ENCODE measurements at regions not wholly inside any gene's neighbourhood (a gene's known extent, or its start where the extent isn't known, plus 50 kb on each side); places are given as distances from the start of the nearest gene placed in this dataset.

DNA sequence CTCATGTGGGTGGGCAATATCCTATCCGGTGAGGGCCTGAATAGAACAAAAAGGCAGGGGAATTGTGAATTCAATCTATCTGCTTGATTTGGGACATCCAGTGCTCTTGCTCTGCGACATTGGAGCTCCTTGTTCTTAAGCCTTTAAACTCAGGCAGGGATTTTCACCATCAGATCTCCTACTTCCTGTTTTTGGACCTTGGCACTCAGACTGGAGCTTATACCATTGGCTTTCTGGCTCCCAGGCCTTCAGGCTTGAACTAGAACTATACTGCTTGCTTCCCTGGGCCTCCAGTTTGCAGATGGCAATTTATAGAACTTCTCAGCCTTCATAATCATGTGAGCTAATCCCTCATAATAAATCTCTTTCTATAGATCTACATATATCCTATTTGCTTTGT, 134.3 kb upstream of the CLINT1 start:
- no peak for DNase-seq (ENCODE audit: extremely low spot score)
- TF ChIP-seq, protein P1, sequence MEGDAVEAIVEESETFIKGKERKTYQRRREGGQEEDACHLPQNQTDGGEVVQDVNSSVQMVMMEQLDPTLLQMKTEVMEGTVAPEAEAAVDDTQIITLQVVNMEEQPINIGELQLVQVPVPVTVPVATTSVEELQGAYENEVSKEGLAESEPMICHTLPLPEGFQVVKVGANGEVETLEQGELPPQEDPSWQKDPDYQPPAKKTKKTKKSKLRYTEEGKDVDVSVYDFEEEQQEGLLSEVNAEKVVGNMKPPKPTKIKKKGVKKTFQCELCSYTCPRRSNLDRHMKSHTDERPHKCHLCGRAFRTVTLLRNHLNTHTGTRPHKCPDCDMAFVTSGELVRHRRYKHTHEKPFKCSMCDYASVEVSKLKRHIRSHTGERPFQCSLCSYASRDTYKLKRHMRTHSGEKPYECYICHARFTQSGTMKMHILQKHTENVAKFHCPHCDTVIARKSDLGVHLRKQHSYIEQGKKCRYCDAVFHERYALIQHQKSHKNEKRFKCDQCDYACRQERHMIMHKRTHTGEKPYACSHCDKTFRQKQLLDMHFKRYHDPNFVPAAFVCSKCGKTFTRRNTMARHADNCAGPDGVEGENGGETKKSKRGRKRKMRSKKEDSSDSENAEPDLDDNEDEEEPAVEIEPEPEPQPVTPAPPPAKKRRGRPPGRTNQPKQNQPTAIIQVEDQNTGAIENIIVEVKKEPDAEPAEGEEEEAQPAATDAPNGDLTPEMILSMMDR (IDR thresholded peaks at IDR 0.05; ENCODE audit: control extremely low read depth, extremely low read depth, low read depth, missing control alignments), result no peak
- CTCF ChIA-PET, result interaction anchor here (1.3 kb wide), 1 partner anchor 44 kb away, joined by 4 read pairs; no protein-coding TSS in a partner anchor
- POLR2A ChIA-PET, result no interaction called here

GRCh38 chr5:157990583-157991181, 131.7 kb upstream of the CLINT1 start:
- DNase-seq (ENCODE audit: extremely low spot score), result no peak
- POLR2A ChIA-PET, result no interaction called here
- TF ChIP-seq, protein P1 (IDR thresholded peaks at IDR 0.05; ENCODE audit: control extremely low read depth, extremely low read depth, low read depth, missing control alignments), result no peak
- CTCF ChIA-PET, result interaction anchor here (1.1 kb wide), 1 partner anchor 1116 kb away, joined by 3 read pairs; no protein-coding TSS in a partner anchor

- no peak for DNase-seq (ENCODE audit: extremely low spot score)
- POLR2A ChIA-PET, result no interaction called here
- CTCF ChIA-PET, result interaction anchor here (1.0 kb wide), 1 partner anchor 37 kb away, joined by 3 read pairs; no protein-coding TSS in a partner anchor
- TF ChIP-seq, protein P1 (IDR thresholded peaks at IDR 0.05; ENCODE audit: control extremely low read depth, extremely low read depth, low read depth, missing control alignments), result no peak
Observed at GRCh38 chr5:157989296-157989695, 130.4 kb upstream of the CLINT1 start.

- ChIA-PET POLR2A (no interaction called here), CTCF (no interaction called here)
- DNase-seq (ENCODE audit: extremely low spot score), result no peak
- TF ChIP-seq, protein P1 (IDR thresholded peaks at IDR 0.05; ENCODE audit: control extremely low read depth, extremely low read depth, low read depth, missing control alignments), result no peak
Observed at GRCh38 chr5:157987259-157987658, 128.3 kb upstream of the CLINT1 start.

GRCh38 chr5:157986431-157986990, 127.6 kb upstream of the CLINT1 start:
- TF ChIP-seq, protein P1 (IDR thresholded peaks at IDR 0.05; ENCODE audit: control extremely low read depth, extremely low read depth, low read depth, missing control alignments), result no peak
- ChIA-PET POLR2A (no interaction called here), CTCF (no interaction called here)
- DNase-seq (ENCODE audit: extremely low spot score), result no peak

GRCh38 chr5:157984611-157985010, 125.7 kb upstream of the CLINT1 start:
- CTCF ChIA-PET, result no interaction called here
- TF ChIP-seq, protein P1 (IDR thresholded peaks at IDR 0.05; ENCODE audit: control extremely low read depth, extremely low read depth, low read depth, missing control alignments), result no peak
- POLR2A ChIA-PET, result no interaction called here
- no peak for DNase-seq (ENCODE audit: extremely low spot score)
